ENCODE measurements at regions not wholly inside any gene's neighbourhood (a gene's known extent, or its start where the extent isn't known, plus 50 kb on each side); places are given as distances from the start of the nearest gene placed in this dataset.

DNA sequence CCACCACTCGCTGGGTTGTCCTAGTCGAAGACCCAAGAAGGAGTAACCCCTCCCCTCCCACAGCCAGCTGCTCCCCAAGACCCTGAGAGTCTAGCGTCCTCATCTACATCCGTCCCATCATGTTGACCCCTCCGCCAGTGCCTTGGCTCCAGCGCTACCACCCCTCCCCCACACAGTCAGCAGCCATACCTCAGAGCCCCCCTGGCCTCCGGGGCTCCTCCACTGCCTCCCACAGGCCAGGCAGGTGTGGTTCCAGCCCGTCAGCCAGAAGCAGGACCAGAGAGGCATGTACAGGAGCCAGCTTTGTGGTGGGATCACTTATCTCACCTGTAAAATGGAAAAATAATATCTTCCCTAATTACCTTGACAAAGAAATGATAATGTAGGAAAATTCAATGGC lies 51.5 kb upstream of the PHF21B start:
- Histone ChIP-seq H3K9me3 (no peaks in the 10 kb centered on the region), H3K27ac (no peak overlapping the region), H3K4me1 (ENCODE audit: control insufficient read depth in 1 of 2, insufficient read depth in 1 of 2, low read depth in 1 of 2, low read length in 1 of 2) (no peaks in the 10 kb centered on the region), H3K4me3 (ENCODE audit: low read depth in 1 of 2, low read length in 1 of 2) (no peak overlapping the region), H3K36me3 (no peaks in the 10 kb centered on the region), H3K27me3 (peaks cover 7% of the 10 kb centered on the region)
- TF ChIP-seq, protein P1, sequence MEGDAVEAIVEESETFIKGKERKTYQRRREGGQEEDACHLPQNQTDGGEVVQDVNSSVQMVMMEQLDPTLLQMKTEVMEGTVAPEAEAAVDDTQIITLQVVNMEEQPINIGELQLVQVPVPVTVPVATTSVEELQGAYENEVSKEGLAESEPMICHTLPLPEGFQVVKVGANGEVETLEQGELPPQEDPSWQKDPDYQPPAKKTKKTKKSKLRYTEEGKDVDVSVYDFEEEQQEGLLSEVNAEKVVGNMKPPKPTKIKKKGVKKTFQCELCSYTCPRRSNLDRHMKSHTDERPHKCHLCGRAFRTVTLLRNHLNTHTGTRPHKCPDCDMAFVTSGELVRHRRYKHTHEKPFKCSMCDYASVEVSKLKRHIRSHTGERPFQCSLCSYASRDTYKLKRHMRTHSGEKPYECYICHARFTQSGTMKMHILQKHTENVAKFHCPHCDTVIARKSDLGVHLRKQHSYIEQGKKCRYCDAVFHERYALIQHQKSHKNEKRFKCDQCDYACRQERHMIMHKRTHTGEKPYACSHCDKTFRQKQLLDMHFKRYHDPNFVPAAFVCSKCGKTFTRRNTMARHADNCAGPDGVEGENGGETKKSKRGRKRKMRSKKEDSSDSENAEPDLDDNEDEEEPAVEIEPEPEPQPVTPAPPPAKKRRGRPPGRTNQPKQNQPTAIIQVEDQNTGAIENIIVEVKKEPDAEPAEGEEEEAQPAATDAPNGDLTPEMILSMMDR (IDR thresholded peaks at IDR 0.05): no peak

DNA sequence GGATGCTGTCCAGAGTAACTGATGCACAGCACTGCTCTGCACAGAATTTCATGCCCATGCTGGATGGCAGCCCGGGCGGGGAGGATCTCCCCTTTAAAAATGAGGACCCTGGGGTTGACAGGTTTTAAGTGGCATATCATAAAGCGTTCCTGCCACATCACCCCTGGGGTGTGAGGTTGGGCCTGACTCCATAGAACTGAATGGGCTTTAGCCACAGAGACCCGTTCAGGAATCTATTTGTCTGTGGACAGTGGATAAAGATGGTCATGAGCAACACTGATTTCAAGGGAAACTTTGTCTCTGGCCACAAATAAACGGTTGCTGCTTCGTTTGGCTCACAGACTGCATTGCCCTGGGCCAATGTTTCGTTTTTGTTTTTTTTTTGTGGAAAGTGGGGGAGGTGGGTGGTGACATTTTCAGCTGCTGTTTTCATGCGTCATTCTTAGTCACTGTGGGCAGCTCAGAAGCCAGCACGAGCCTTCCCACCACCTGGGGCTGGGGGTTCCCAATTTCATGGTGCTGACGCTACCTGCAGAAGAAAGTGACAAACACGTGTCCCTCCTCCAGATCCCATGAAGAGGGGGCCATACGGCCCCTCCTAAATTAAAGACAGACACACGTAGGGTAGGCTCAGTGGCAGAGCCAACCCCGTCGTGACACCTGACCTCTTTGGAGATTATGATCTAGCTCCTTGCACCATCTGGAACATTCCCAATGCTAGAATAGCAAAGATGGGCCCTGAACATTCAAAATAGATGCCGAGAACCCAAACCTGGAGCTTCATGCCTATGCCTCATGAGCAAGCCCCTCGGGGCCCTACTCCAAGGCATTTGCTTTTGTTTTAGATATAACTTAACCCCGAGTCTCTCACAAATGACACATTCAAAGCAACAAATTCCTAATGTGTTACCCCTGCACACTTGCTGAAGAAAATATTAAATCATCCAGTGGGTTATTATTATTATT lies 54.8 kb upstream of the PHF21B start:
- Histone ChIP-seq H3K36me3 (no peaks in the 10 kb centered on the region), H3K4me1 (ENCODE audit: control insufficient read depth in 1 of 2, insufficient read depth in 1 of 2, low read depth in 1 of 2, low read length in 1 of 2) (no peaks in the 10 kb centered on the region), H3K9me3 (no peaks in the 10 kb centered on the region), H3K27me3 (peaks cover 21% of the 10 kb centered on the region), H3K4me3 (ENCODE audit: low read depth in 1 of 2, low read length in 1 of 2) (no peak overlapping the region), H3K27ac (no peak overlapping the region)
- TF ChIP-seq, protein P1 (IDR thresholded peaks at IDR 0.05): no peak

DNA sequence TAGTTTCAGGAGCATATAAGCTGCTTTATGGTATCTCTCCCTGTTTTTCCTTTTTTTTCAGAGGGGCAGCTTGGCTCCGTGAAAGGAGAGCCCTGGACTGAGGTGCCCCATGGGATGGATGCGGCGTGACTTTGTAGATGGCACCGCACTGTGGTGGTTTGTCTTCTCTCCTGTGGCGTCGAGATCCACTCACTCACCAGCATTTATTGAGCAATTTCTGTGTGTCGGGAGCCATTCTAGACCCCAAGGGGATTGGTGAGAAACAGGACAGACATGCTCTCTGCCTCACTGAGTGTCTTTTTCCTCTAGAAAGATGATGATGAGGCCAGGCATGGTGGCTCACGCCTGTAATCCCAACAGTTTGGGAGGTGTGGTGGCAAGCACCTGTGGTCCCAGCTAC lies 55.9 kb upstream of the PHF21B start:
- no peaks in the 10 kb centered on the region for H3K9me3 ChIP-seq
- no peak overlapping the region for H3K27ac ChIP-seq
- no peaks in the 10 kb centered on the region for H3K36me3 ChIP-seq
- H3K27me3 ChIP-seq: peaks cover 23% of the 10 kb centered on the region
- no peaks in the 10 kb centered on the region for H3K4me1 ChIP-seq (ENCODE audit: control insufficient read depth in 1 of 2, insufficient read depth in 1 of 2, low read depth in 1 of 2, low read length in 1 of 2)
- H3K4me3 ChIP-seq (ENCODE audit: low read depth in 1 of 2, low read length in 1 of 2): no peak overlapping the region
- TF ChIP-seq, protein P1 (IDR thresholded peaks at IDR 0.05): no peak

DNA sequence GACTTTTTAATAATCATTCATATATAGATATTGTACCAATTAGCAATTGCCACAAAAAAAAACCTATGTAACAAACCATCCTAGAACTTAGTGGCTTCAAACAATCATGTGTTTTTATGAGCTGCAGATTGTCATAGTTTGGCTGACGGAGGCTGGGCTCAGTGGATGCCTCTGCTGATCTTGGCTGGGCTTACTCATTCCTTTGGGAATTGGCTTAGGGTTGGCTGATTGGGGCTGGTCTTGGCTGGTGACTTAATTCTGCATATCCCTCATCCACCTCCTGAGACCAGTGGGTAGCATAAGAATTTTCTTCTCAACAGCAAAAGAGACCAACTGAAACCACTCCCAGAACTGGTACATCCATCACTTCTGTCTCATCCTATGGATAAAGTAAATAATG lies 57.9 kb upstream of the PHF21B start:
- H3K9me3 ChIP-seq: no peaks in the 10 kb centered on the region
- H3K4me3 ChIP-seq (ENCODE audit: low read depth in 1 of 2, low read length in 1 of 2): no peak overlapping the region
- H3K4me1 ChIP-seq (ENCODE audit: control insufficient read depth in 1 of 2, insufficient read depth in 1 of 2, low read depth in 1 of 2, low read length in 1 of 2): no peaks in the 10 kb centered on the region
- no peaks in the 10 kb centered on the region for H3K36me3 ChIP-seq
- TF ChIP-seq, protein P1 (IDR thresholded peaks at IDR 0.05): no peak
- no peak overlapping the region for H3K27ac ChIP-seq
- H3K27me3 ChIP-seq: peaks cover 43% of the 10 kb centered on the region

DNA sequence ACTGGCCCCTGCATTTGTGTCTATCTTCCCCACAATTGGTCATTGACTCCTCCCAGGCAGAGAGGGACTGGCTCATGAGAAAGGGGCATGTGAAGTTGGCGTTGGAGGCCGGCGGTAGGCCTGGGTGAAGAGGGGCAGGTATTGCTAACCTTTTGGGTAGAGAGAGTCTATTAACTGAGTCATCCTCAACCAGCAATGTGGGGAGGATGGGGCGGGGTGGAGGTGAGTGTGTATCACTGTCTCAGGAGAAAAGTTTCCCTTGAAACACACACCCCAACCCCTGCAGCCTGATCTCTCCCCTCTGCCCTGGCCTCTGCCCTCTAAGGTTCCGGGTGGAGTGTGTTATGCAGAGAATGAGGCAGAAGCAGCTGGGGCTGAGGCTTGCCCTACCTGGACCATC lies 60.1 kb upstream of the PHF21B start:
- Histone ChIP-seq H3K9me3 (no peaks in the 10 kb centered on the region), H3K27me3 (peaks cover 65% of the 10 kb centered on the region), H3K36me3 (no peaks in the 10 kb centered on the region), H3K4me3 (ENCODE audit: low read depth in 1 of 2, low read length in 1 of 2) (no peak overlapping the region), H3K27ac (no peak overlapping the region), H3K4me1 (ENCODE audit: control insufficient read depth in 1 of 2, insufficient read depth in 1 of 2, low read depth in 1 of 2, low read length in 1 of 2) (no peaks in the 10 kb centered on the region)
- TF ChIP-seq, protein P1 (IDR thresholded peaks at IDR 0.05): no peak

All from neutrophil (primary cell).